Left ventricle myocardium superior (tissue), 1 donor: ENCODE measurements at regions not wholly inside any gene's neighbourhood (a gene's known extent, or its start where the extent isn't known, plus 50 kb on each side); places are given as distances from the start of the nearest gene placed in this dataset.

Source experiments
- ATAC-seq: fragments of 200-7000 bp; cut with Tn5 transposase; one replicate; pipeline ENCODE4 v1.9.1; 2020; ENCODE audit warnings: mild to moderate bottlenecking, moderate library complexity
- DNase-seq: peaks from one replicate; pipeline ENCODE4 v3.0.0-alpha.2; 2020
- intact Hi-C: fragments of 100-400 bp; cut with micrococcal nuclease; formaldehyde crosslinking; loops from one replicate; pipeline ENCODE4 v1.11.0; 2022
- donor health status: DM: no; HTN: yes; CAD: no; lungs with severe emphysema.

DNA sequence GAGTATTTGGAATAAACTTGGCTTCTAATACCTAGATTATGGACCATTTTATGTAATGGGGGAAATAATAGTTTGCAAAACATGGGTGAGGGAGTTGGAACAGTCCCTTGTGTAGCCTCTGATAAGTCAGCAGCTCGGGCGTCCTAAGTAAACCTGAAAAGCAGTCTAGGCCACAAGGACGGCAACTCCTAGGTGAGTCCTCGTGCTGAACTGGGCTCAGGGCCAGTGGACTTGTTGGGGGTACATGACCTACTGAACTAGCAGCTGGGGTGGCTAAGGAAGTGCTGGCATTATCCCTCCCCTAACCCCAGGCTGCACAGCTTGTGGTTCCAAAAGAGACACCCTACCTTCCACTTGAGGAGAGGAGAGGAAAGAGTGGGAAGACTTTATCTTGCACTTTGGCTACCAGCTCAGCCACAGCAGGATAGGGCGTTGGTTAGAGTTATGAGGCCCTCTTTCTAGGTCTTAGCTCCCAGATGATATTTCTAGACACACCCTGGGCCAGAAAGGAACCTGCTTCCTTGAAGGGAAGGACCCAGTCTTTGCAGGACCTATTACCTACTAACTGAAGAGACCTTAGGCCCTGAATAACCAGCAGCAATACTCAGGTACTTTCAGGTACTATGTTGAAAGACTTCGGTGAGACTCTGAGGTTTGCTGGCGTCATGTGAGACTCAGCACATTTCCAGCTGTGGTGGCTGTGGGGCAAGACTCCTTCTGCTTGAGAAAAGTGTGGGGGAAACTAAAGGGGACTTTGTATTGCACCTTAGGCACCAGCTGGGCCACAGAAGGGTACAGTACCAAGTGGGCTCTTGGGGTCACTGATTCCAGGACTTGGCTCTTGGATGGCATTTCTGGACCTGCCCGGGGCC is 71.0 kb downstream of the AQP4 start:
- intact Hi-C loops = no loop called here
- DNase-seq (no peak), ATAC-seq (no peak)

DNA sequence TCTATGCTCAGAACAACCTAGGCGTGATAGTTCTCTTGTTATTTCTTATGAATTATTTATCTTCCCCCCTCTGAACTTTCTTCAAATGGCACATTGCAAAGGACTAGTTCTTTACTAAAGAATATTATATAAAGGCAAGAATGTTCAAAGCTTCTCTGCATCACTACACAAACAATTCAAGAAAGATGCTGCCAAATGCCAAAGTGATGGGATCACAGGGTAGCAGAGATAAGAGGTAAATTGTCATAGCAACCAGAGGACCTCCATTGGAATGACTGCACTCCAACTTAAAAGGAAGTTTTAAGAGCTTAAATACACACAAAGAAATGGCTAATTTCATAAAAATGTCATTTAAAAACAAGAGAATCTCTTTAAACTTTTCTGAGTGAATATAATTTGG is 72.8 kb downstream of the AQP4 start:
- DNase-seq (no peak), ATAC-seq (no peak)
- intact Hi-C loops = no loop called here

DNA sequence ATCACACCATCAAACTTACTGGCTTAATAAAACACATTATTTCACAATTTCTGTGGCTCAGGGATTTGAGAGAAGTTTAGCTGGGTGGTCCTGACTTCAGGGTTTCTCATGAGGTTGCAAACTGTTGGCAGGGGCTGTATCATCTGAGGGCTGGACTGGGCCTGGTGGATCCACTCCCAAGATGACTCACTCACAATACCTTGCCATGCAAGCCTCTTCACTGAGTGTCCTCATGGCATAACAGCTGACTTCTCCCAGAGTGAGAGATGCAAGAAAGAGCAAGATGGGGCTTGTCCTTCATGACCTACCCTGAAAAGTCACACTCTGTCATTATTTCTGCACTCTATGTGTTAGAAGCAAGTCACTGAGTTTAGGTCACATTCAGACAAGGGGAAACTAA is 73.8 kb downstream of the AQP4 start:
- DNase-seq = no peak
- intact Hi-C loops = no loop called here
- ATAC-seq = no peak

DNA sequence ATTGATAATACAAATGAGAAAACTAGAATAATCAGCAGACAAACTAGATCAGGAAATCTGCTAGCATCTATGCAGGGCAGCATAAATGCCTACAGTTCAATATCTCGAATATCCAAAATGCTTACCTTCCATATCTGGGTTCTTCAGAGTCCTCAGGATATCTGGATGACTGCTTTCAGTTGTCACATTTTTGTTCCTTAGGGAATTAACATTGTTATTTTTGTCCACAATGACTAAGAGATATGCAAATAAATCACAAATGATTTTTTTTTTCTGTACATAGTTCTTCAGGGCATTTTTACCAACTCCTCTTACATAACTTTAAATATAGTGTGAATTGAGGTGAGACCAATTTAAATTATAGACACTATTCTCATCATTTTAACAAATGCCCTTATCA is 80.9 kb downstream of the AQP4 start:
- intact Hi-C loops = no loop called here
- ATAC-seq (no peak), DNase-seq (no peak)

DNA sequence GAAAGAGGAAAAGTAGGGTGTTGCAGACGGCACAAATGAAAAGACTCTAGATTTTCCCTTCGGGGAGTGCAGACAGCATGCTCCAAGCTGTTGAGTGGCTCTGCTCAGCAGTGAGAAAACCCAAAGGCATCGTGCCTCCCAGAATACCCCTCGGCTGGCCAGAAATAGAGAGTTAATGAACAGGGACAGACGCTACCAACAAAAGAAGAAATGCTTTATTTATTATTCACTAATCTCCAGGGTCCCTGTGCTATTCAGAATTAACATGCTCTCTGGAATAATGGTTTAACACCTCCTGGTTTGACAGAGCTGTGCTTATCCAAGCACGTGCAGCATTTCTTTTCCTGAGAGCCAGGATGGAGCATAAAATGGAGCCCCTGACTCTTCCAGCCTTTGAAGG is 82.3 kb downstream of the AQP4 start:
- no peak for ATAC-seq
- intact Hi-C loops = no loop called here
- no peak for DNase-seq

DNA sequence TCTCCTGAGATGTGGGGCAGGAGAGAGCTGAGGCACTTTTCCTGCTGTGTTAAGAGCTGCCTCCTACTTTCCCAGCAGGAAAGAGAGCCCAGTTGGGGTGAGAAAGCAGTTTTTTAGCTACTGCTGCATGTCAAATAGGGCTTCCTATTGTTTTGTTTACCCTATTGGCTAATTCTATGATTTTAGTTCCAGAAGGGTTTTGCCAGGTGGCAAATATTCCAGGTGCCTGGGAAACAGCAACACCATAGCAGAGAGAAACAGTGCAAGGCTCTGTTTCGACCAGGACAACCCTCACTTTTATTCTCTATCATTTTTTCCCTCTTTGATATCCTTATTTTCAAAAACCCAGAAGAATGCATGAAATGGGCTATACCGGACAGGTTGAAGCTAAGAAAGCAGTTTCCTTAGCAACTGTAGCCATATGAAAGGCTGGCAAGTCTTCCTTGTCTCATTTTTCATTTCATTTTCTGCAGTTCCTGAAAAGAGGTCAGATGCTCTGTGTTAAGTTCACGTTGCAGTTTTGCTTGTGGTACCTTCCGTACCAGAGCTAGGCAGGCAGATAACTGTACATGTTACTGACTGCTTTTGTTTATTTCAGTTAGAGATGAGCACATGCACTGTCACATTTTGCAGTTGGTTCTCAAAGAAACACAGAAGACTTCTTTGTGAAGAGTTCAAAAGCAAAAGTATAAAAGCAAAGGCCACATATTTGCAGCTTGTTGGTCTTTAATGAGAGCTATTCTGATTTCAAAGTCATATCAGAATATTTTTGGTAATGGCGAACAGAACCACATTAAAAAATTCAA is 84.8 kb downstream of the AQP4 start:
- intact Hi-C loops = no loop called here
- no peak for DNase-seq
- no peak for ATAC-seq

DNA sequence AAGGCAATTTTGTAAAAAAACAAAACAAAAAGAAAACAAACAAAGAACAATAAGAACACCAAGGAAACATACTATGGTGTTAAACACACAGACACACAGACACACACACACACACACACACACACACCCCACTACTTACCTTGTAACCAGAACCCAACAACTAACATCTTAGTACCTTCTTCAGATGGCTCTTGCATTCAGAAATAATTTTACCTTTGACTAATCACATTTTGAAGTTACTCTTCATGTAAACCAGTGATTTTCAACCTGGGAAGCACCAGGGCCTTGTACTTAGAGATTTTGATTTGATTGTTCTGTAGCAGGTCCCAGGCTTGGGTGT is 87.5 kb downstream of the AQP4 start:
- DNase-seq = no peak
- no peak for ATAC-seq
- intact Hi-C loops = loop anchor here (10.0 kb wide), 2 partner anchors 103 to 153 kb away; no protein-coding TSS in a partner anchor

DNA sequence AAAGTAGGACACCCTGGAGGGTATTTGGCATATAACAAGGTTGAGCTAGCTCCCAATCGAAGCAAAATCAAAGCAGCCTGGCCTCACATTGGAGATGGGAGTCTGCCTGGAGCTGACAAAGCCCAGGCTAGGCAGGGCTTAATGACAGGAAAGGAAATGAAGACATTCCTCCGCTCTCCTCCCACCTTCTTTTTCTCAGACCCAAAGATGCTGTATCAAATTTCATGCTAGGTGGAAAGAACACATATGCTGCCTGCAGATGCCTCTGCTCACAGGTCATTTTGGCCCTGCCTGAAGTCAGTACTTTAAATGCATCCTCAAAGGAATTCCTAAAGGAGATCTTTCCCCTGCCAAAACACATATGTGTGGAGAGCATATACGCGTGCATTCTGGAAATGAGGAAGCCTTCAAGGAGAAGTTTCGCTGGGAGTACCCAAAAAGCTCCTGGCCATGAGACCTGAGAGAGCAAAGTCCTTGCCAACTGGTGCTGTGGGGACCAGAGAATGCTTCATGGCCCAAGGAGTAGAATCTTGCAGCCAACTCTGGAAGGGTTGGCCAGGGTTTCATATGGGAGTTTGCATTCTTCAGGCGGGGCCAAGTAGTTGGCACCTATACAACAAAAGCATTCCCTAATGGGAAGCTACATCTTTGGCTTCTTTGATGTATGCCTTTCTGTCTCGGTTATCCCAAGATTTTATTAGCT is 88.0 kb downstream of the AQP4 start:
- no peak for ATAC-seq
- intact Hi-C loops = loop anchor here (10.0 kb wide), 2 partner anchors 103 to 153 kb away; no protein-coding TSS in a partner anchor

DNA sequence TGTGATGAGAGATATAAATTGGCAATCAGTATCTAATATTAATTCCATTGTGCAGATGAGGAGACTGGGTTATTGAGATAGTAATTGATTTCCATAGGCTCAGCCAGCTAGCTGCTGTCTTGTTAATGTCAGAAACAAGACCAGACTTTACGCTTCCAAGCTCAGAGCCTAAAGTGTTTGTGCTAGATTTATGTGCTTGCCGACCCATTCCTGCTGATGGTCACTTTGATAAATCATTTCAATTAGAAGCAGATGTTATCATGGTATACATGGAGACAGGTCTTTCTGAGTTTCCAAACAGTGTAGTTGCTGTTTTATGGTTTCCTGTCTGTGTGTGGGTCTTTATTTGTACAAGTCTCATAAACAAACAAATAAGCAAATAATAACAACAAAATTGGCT is 92.8 kb downstream of the AQP4 start:
- intact Hi-C loops = loop anchor here (10.0 kb wide), 2 partner anchors 98 to 148 kb away; no protein-coding TSS in a partner anchor
- ATAC-seq = no peak
- DNase-seq = no peak

More for the DNA sequence above, 88.0 kb downstream of the AQP4 start:
- DNase-seq = no peak

DNA sequence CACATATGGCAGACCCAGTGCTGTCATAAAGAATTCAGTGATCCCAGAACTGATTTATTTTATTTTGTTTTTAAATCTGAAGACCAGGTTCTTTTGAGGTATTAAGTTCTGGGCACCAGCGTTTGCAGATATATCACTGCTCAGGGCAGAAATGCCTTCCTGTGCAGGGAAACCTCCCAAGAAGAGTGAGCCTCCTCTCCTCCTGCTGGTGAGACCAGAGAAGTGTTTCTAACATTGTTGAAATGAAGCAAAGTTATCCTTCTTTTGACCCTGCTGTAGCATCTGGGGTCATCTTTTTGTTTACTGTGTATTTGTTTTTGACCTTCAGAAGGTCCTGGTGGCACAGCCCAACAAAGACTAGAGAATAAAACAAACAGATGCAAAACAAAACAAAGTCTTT is 94.0 kb downstream of the AQP4 start:
- intact Hi-C loops = loop anchor here (10.0 kb wide), 2 partner anchors 97 to 147 kb away; no protein-coding TSS in a partner anchor
- DNase-seq = no peak
- ATAC-seq = no peak

DNA sequence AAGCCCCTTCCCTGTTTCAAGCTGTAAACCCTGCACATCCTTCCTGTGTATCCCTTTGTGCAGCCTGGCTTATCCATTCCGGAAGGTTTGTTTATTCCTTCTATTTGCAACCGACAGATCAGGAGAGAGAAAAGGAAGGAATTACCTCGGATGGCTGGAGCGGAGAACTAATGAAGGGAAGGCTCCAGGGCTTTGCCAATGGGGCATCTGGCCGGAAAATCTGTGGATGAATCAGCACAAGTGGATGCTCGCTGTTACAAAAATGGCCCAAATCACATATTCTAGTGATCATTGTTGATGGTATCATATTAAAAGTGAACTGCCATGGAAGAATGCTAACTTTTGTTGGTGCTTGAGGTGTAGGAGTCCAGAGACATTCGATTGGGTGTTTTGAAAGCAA is 97.1 kb downstream of the AQP4 start:
- intact Hi-C loops = no loop called here
- ATAC-seq = no peak

DNA sequence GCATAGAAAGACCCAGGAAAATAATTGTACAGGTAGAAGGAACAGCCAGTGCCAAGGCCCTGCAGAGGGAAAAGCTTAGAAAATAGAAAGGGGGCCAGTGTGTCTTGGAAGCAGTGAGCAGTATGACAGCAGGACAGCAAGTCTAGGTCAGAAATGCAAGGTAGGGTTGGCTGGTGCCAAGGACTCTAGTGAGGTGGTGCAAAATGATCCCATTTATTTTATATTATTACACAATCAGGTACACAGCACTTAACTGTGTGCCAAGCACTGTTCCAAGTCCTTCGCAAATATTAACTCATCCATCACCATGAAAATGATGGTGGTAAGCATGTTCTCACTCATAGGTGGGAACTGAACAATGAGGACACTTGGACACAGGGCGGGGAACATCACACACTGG is 100.0 kb downstream of the AQP4 start:
- intact Hi-C loops = no loop called here
- DNase-seq = no peak

More for the DNA sequence above, 97.1 kb downstream of the AQP4 start:
- DNase-seq = no peak

DNA sequence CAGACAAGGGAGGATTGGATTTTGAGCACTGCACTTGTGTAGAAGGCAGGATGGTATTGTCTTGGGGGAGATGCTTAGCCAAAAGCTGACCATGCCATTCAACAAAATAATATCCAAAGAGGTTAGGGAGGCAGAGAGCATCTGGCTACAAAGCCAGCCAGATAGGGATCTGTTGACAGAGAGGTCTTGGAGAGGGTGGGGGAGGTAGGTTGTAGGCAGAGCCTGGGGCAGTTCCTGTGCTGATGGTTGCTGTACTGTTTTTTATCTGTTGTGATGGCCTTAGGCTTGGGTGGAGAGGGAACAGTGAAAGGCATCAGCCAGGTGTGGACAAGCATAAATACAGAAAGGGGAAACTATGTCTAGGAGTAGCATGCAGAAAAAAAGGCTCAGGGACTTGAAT is 100.9 kb downstream of the AQP4 start:
- DNase-seq (no peak), ATAC-seq (no peak)
- intact Hi-C loops = no loop called here

More for the DNA sequence above, 100.0 kb downstream of the AQP4 start:
- no peak for ATAC-seq

DNA sequence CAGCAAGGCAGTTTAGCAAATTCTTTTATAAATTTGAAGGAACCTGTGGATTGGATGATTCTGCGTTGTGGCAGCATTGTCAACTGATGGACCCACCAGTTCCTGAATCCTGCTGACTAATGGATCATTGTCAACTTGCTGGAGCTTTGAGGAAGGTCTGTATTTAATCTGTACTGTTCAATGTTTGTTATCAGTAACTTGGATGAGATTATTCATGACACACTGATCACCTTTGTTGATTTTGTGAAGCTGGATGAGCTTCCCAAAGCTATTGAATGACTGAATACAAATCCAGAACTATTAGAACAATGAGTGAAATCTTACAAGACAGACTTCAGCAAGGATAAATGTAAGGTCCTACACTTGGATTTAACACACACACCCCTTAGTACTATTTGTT is 101.3 kb downstream of the AQP4 start:
- intact Hi-C loops = no loop called here
- DNase-seq (no peak), ATAC-seq (no peak)

DNA sequence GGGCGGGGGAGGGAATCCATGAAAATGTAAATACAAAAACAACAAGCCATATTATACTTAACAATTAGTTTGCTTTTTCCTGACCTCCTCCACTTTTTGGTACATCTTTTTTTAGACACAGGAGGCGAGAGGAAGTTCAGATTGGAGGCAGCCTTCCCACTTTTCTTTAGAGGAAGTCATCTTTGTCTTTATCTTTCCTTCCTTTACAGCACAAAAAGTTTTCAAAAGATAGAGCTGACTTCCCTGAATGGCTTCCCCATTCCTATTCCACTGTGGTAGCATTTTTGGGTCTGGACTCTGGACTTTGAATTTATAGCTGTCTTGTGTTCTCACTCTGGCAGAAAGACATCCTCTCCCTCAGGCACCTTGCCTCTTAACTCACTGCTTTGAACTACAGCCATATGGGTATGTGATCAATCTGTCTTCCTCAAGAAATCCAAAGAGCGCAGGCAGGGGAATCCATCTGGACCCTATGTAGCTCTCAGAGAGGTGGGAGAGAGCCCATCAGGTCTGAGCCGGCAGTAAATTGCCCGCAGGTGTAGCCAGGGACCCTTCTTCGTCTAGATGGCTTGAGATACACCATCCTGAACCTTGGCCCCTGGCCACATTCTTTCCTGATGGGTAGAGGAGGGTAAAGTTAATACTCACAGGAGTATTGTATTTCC is 101.9 kb downstream of the AQP4 start:
- intact Hi-C loops = no loop called here
- DNase-seq (no peak), ATAC-seq (no peak)

DNA sequence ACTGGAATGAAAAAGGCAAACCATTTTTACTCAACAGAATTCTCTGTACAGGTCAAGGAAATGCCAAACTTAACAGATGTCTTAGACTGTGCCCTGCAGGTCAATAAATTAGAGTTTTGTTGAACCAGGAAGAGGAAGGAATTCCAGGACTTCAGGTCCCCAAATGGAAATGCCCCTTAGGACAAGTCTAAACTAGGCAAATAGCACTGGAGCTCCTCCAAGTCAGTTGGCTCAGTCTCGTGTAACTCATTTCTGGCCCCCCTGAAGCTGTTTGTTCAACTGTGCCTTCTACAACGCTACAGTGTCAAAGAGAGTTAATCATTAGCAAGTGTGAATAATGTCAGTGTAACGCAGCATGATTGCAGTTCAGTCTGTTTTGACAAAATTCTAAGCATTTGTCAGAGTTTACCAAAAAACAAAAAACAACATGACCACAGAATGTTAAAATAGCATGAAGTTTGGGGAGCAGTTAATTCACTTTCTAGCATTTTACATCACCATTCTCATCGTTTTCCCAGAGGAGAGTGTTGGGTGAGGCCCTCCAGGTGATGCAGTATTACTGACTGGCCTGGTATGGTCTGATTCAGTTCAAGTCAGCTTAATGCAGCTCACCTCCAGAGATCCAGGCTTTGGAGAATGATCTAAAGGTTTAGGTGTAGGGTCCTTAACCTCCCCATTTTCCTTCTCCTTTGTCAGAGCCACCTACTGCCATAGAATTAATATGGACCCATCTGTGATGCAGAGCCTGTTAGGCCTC is 108.1 kb downstream of the AQP4 start:
- intact Hi-C loops = no loop called here
- ATAC-seq (no peak), DNase-seq (no peak)

DNA sequence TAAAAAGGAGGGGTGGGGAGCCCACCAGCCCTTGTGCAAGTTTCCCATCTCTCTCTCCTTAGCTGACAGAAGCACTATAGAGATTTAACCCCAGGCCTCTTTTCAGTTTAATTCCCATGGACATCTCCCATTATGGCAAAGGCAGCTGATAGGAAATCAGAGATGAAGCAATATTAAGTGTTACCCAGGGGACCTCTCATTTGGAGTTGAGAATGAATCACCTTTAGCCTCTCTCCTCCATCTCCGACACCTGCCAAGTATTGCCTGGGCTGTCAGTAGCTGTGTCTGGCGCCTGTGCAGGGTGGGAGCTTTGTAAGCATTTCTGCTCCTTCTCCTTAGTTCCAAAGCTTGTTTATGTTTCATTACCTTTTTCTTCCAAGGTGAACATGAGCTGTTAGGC is 109.0 kb downstream of the AQP4 start:
- no peak for ATAC-seq
- intact Hi-C loops = no loop called here

DNA sequence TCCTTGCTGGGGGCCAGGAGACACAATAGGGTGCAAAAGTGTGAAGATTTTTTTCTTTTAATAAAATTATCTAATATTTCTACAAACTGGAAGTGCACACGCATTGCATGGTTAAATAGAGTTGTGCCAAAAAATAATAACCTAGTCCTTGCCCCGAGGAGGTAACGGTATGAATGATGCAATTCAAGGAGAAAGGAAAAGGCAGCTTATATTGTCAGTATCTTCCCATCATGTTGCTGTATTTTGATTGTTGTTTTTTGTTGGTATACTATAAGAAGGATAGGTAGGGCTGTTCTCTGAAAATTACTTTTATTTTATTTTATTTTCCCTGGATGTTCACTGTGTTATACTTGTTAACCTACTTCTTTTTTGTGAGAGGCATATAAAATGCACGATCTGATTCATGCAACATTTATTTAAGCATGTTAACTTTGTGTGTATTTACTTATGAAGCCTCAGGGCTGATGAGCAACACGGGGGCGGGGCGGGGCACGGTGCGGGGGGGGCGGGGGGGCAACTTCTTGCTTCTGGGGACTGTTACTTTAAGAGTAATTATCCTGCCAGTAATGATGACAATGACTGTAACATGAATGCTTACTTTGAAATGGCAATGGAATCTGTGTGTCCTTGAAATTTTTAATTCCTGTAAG is 118.6 kb downstream of the AQP4 start:
- intact Hi-C loops = no loop called here
- no peak for ATAC-seq
- no peak for DNase-seq

More for the DNA sequence above, 109.0 kb downstream of the AQP4 start:
- DNase-seq = no peak
